ENCODE measurements at regions not wholly inside any gene's neighbourhood (a gene's known extent, or its start where the extent isn't known, plus 50 kb on each side); places are given as distances from the start of the nearest gene placed in this dataset.

DNA sequence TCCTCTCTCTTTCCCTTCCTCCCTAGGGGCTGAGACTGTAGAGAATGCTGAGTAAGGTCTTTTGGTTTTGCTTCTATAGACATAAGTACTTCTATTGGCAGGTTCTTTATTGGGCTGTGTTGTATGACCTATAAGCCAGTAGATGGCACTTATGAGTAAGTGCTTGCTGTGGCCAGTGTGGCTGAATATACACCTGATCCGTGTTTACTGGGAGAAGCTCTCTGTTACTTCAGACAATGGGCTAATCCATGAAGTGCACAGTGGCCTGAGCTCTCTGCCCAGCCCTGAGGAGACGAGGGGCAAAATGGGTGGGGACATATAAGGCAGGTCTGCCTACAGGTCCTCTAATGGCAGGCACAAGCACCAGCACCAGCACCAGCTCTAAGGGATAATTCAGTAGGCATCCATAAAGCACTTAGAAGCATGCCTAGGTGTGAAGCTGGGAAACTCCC is 610.3 kb downstream of the RNF144B start:
- DNase-seq = peak; percentile 5 to 14
- TF ChIP-seq GATA1 (IDR thresholded peaks at IDR 0.05; ENCODE audit: low read depth, low read length) (no peak), POLR2A (IDR thresholded peaks at IDR 0.05; ENCODE audit: low read length) (no peak)

DNA sequence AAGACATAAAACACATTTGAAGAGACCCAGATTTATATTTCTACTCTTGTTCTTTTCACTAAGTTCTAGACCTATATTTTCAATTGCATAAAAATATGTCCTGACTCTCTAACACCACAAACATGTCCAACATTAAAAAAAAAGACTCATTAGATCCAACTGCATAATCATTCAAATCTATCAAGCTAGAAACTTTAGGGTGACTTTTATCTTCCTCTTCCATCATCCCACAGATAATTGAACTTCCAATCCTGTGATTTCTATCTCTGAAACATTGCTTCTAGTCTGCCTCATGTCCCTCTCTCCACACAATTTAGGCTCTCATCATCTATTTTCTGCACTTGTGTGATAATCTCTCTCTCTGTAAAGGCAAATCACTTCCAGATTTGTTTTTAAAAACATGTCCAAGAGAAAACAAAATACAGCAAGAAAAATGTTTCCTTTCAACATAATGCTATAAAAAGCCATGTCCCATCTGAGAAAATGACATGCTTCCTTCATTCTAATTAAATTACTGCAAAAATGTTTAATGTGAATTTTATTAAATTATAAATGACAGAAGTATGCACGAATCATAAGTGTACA is 615.9 kb downstream of the RNF144B start:
- TF ChIP-seq POLR2A (IDR thresholded peaks at IDR 0.05; ENCODE audit: low read length) (no peak), GATA1 (IDR thresholded peaks at IDR 0.05; ENCODE audit: low read depth, low read length) (no peak)
- no peak for DNase-seq

DNA sequence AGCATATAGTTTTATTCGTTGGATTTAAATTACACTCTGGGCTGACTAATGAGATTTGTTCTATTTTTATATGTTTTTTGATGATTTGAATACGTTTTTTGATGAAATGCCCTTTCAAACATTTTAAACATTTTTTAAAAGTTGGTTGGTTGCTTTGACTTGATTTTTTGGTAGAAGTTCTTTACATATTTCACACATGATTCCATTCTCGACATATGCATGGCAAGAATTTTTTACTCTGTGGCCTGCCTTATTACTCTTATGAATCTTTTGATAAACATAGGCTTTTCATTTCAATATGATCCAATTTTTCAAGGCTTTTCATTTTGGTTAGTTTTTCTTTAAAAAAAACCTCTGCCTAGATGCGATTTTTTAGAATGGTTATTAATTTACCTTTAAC is 617.0 kb downstream of the RNF144B start:
- DNase-seq = no peak
- TF ChIP-seq POLR2A (IDR thresholded peaks at IDR 0.05; ENCODE audit: low read length) = no peak

DNA sequence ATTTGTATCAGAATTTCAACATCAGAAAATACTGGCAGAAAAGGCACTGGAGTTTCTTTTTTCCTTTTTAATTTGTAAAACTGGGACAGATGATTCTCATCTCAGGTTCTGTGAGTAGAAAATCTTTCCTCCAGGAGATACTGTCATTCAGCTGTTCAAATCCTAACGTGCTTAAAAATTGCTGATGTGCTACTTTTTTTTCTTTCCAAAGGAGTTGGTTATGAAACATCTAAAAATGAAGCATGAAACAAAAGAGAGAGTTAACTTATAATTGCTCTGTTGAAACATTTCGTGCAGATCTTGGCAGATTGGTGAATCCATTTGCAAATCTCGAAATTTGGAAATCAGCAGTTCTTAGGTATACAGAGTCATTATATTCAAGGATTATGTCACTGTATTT is 622.6 kb downstream of the RNF144B start:
- TF ChIP-seq POLR2A (IDR thresholded peaks at IDR 0.05; ENCODE audit: low read length) (no peak), GATA1 (IDR thresholded peaks at IDR 0.05; ENCODE audit: low read depth, low read length) (no peak)

DNA sequence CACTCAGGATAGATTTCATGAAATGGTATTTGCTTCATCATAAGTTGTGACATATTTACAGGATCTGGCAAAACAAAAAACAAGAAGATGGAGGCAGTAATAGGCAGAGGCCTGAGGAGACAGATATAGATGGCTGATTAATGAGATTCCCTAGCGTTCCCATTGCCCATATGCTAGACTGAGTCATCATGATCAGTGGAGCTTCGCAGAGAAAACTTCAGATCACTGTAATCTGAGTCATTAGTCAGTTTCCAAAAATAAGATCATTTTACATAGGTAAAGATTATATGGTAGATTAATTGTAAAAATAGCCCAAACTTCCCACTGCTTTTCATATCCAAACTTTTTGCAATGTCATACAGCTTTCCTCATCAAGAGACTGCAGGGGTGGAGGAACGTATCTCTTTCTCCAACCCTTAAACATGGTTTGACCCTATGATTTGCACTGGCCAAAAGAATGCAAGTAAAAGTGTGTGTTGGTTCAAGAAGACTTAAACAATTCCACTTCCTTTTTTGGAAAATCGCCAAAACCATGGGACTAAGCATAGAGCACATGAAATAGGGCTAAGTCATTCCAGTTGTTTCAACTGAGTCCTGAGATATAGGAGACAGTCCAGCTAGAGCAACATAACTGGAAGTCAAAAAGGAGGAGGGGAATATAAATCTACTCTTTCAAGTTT is 626.0 kb downstream of the RNF144B start:
- DNase-seq = no peak
- TF ChIP-seq POLR2A (IDR thresholded peaks at IDR 0.05; ENCODE audit: low read length) = no peak
- TF ChIP-seq GATA1 (IDR thresholded peaks at IDR 0.05; ENCODE audit: low read depth, low read length) = no peak

More for the DNA sequence above, 622.6 kb downstream of the RNF144B start:
- no peak for DNase-seq

DNA sequence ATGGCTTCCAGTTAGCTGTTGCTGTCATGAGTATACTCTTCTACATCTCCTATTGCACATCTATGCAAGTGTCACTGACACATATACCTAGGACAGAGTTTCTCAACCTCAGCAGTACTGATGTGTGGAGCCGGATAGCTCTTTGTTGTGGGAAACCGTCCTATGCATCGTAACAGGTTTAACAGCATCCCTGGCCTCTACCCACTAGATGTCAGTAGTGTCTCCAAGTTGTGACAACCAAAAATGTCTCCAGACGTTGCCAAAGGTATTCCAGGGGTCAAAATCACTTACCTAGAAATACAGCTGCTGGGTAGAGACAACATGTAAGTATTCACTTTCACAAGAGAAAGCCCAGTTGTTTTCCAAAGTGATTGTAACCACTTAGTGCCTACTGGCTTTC is 637.6 kb downstream of the RNF144B start:
- peak in 1 of 2 experiments; percentile 2 for DNase-seq
- TF ChIP-seq POLR2A (IDR thresholded peaks at IDR 0.05; ENCODE audit: low read length) (no peak), GATA1 (IDR thresholded peaks at IDR 0.05; ENCODE audit: low read depth, low read length) (no peak)

DNA sequence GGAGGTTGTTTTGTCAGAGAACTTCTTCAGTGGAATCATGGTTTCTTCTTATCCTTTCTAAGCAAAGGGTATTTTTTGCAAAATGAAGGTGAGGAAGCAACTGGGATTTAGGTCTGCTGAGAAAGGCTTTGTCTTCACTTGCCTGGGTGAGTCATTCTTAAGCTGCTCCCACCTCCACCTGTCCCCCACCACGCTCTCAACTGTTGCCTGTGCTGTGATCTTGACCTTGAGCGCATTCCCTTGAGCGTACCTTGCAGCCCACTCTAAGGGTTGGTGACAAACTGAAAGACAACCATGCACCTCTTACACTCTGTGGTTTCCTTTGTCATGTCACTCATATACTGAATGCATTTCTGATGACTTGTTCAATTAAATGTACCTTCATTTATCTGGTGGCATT is 641.1 kb downstream of the RNF144B start:
- TF ChIP-seq GATA1 (IDR thresholded peaks at IDR 0.05; ENCODE audit: low read depth, low read length) (no peak), POLR2A (IDR thresholded peaks at IDR 0.05; ENCODE audit: low read length) (no peak)
- DNase-seq = no peak

DNA sequence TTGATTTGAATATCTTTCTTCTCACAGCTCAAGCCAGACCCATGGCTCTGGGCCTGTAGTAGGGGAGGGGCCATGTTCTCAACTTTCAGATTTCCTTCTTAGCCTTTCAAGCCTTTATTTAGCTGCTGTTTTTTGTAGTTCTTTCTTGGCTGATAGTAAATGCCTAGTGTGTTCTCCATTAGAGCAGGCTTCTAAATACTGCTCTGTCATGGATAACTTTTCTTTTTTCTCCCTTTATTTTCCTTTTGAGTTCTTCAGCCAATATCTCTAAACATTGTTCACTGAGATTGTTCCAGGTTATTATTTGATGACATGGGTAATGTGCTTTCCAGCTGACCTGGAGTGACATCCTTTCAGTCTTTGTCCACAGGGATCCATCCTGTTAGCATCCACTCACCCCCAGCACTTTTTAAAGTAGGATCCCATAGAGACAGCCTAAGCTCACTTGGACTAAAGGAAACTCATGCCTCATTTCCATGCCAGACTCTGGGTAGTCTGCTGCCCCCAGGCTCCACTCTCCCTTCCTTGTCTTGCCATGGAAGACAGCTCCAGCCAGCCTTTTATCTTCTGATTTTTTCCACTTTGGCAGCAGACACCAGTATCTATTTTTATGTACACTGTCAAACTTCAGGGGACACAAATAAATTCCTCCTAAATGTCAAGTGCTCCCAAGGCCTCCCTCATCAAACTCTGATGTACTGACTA is 645.6 kb downstream of the RNF144B start:
- DNase-seq = no peak
- no peak for TF ChIP-seq POLR2A (IDR thresholded peaks at IDR 0.05; ENCODE audit: low read length)

DNA sequence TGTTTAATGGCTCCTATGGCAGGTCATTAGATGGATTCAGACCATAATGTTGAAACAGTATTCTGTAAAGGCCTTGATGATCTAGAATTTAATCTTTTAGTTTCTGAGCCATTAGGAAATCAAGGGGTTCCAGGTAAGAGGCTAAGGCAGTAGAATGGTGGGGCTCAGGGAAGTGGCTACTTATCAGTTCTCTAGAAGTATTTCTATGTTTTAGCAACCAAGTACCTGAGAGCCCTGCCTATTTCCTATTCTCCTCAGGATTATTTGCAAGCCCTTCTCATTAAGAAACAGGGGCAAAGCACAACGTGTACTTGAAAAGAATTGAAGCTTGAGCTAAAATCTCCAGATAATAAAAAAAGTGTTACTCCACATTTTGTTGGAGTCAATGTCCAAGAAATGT is 646.5 kb downstream of the RNF144B start:
- no peak for DNase-seq
- TF ChIP-seq POLR2A (IDR thresholded peaks at IDR 0.05; ENCODE audit: low read length) = no peak
- no peak for TF ChIP-seq GATA1 (IDR thresholded peaks at IDR 0.05; ENCODE audit: low read depth, low read length)

DNA sequence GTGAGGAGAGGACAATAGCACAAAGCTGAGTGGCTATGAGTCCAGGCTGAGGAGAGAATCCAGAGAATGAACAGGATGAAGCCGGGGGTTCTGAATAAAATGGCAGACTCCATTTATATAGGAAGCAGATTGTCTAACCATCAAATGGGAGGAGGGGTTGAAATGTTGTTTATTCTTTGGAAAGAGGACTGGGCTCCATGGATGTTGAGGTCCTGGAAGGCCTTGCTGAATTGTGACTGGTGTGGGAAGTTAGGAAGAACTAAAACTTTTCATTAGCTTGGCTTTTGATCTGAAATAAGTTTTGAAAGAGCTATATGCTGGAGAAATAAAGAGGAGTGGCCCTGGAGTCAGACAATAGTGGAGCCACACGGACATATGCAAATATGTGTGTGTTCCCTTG is 647.8 kb downstream of the RNF144B start:
- TF ChIP-seq POLR2A (IDR thresholded peaks at IDR 0.05; ENCODE audit: low read length) (no peak), GATA1 (IDR thresholded peaks at IDR 0.05; ENCODE audit: low read depth, low read length) (no peak)
- DNase-seq = no peak

DNA sequence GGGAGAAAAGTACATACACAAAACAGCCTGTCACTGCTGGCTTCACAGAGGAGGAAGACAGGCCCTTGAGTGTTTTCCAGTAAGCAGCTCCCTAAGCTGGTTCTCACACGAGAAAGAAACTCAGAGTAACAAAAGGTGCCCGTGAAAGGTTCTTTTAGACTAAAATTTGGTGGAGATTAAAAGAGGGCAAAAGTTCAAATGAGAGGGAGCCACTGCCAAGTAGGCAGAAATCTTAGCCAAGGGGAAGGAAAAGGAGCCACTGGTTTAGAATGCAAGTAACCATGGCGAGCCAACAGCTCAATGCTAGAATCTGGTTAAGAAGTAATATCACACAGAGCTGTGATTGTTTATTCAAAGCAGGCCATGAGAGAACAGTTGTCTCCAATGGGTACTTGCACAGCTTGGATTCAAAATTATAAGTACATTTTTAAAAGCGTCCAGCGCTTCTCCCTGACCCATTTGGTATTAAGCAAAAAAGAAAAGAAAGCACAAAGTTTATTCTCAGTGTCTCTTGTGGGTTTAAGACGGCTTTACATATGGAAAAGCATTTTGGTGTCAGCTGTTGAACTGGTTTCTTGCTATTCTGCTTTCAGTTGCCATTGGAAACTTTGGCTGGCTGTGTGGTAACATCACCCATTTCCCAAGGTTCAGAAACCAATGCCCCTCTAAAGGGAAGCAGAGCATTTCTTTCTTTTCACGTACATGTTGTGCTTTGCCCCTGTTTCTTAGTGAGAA is 648.5 kb downstream of the RNF144B start:
- DNase-seq = no peak

DNA sequence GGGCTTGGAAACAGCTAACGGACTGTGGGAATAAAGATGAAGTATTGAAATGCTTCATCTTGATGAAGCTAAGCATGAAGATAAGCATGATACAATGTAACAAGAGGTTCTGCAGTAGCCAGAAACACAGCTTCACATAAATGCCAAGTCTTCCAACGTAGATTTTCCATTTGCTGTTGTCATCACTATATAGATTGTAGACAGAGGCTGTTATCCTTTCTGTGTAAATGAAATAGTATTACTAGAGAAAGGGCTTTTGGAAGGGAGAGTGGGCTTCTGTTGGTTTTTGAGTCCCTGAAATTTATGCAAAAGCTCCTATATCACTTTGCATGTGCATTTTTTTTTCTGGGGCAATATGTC is 649.0 kb downstream of the RNF144B start:
- DNase-seq = no peak
- TF ChIP-seq GATA1 (IDR thresholded peaks at IDR 0.05; ENCODE audit: low read depth, low read length) = no peak
- TF ChIP-seq POLR2A (IDR thresholded peaks at IDR 0.05; ENCODE audit: low read length) = no peak

More for the DNA sequence above, 648.5 kb downstream of the RNF144B start:
- TF ChIP-seq POLR2A (IDR thresholded peaks at IDR 0.05; ENCODE audit: low read length) = no peak

DNA sequence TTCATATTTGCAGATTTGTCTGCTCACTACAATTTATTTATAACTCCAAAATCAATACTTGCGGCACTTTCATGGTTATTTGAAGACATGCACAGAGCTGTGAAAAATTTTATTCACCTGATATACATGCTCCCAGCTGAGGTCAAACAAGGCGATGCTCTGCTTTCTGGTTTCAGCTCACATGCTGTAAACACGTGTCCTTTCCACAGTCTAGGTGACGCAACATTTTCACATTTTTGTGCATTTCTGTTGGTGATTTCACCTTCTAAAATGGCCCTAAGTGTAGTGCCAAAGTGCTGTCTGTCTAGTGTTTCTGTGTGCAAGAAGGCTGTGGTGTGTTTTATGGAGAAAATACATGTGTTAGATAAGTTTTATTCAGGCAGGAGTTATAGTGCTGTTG is 650.5 kb downstream of the RNF144B start:
- no peak for TF ChIP-seq GATA1 (IDR thresholded peaks at IDR 0.05; ENCODE audit: low read depth, low read length)
- TF ChIP-seq POLR2A (IDR thresholded peaks at IDR 0.05; ENCODE audit: low read length) = no peak
- no peak for DNase-seq

DNA sequence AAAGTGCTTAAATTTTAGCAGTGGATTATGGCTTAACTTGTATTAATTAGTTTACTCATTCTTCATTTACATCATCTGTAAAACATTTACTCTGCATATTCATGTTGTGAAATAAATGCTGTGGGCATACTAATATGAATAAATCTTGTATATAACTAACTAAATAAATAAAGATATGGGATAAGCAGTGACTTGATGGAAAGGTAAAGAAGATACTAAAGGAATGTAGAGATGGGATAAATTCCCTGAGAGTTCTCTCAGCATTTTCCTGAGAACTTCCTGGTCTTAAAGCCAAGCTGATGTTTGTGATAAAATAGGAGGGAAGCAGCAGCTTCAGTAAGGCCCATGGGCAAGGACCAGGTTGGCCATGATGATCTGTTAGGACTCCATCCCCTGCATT is 652.1 kb downstream of the RNF144B start:
- TF ChIP-seq POLR2A (IDR thresholded peaks at IDR 0.05; ENCODE audit: low read length) (no peak), GATA1 (IDR thresholded peaks at IDR 0.05; ENCODE audit: low read depth, low read length) (no peak)
- DNase-seq = no peak
